ENCODE measurements at regions not wholly inside any gene's neighbourhood (a gene's known extent, or its start where the extent isn't known, plus 50 kb on each side); places are given as distances from the start of the nearest gene placed in this dataset.
"Not testable (repeated sequence)": the region's sequence is repeated elsewhere in the genome, so short reads cannot be mapped to it uniquely, and the experiment has no call there.

DNA sequence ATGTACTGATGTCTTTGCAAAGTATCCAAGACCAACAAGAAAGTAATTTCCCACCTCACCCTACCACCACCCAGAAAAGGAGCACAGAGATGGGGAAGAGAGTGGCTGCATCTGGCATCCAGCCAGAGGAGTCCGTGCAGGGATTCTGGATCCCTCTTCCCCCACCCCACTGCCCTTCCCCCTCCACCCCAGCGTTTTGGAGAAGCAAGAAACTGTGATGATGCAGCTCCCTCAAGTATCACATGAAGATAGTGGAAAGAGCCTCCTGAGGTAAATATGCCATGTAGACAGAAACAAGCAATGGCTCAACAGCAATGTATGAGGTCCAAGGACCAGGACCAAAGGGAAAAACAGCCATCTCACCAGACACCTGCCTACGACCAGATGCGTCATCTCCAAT is 153.8 kb downstream of the DEPDC1B start:
- DNase-seq = no peak

DNA sequence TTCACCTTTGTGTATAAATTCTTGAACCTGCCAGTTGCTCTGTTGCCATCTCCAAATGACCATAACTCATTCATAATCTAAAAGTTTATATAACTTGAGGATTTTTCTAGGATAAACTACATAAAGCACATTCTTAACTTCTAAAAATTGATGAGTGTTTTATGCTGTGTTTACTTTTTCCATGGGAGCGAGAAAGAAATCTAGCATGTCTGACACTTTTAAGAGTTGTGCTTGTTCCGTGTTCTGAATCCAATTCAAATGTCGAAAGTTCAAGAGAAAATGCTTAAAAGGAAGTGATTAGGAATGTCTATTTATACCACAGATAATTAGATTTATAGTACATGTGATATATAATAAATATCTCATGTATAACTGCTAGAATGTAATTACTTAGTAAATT is 154.4 kb downstream of the DEPDC1B start:
- no peak for DNase-seq

DNA sequence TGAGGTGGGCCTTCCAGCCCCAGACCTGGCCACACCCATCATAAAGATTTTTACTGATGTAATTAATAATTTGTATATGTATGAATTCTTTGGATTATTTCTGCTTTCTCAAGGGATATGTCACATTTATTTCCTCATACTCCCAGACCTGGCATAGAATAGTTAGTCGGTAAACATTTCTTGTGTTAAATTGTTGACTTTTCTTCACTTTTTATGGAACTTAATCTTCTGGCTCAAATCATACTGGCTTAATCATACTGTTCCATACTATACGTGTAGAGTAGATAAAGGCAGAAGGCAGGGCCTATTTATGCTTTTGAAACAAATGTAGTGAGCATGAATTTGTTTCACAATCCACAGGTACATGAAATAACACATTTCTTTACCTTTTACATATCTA is 155.8 kb downstream of the DEPDC1B start:
- no peak for DNase-seq

DNA sequence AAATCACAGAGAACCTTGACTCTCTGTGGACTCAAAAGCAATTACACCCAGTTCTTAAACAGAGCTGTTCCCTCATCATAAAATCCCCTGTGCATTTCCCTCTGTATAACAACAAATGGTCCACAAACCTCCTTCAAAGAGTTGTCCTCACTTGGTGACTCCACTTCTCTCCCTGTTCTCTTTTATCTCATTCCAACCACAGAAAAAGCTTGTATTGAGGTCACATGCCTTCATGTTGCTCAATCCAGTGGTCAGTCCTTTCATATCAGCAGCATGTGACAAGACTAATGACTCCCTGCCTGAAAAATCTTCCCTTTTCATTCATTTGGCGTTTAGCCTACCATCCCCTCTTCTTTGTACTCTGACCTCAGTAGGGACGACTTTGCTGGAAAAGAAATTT is 158.0 kb downstream of the DEPDC1B start:
- no peak for DNase-seq

GRCh38 chr5:60540856-60541805 is 158.8 kb downstream of the DEPDC1B start:
- no peak for DNase-seq

DNA sequence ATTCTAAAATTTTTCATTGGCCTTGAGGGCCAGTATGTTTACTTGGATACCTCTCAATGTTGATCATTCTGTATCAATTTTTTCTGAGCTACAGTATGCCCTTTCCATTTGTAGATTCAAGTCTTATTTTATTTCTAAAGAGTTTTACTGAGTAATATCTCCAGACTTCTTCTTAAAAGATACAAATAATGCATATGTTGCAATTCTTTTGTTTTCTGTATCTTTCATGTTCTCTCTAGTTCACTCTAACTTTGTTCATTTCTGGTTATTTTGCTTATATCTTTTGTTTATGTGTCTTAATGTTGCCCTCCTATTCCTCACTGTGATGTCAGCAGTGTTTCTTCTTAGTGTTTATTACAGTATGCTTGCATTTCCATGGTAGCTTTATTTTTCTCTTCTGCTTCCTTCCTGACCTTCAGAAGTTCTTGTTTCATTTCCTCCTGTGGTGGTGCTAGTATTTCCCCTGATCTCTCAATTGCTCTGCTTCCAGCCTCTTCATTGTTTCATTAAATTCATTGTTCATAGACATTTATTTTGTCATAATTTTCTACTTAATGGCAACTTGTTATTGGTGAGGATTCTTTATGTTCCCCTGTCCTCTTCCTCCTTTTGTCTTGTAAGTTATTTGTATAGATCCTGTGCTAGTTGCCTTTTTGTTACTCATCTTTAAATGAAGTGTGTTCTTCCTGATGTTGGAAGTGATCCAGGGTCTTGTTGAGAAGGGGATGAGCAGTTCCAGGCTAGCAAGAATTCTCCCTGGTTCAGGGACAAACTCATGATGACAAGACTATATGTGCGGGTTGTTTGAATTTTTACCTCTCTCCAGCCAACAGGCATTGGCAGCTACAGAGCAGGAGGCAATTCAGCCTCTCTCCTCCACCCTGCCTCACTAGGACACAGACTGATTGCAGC is 160.8 kb downstream of the DEPDC1B start:
- DNase-seq = no peak

DNA sequence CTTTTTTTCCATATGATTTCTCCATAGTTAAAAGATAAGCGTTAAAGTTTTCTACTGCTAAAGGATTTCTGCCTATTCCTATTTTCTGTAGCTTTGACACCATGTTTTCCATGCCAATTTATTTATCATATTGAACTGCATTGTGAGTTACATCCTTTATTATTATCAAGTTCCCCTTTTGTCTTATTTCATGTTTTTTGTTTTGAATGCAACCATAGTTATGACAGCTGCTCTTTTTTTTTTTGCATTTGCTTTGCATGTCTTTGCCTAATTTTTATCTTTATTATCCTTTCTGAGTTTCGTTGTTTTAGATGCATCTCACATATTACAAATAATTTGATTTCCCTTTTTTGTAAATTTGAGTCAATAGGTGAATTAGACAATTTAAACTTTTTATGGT is 161.5 kb downstream of the DEPDC1B start:
- DNase-seq = no peak

DNA sequence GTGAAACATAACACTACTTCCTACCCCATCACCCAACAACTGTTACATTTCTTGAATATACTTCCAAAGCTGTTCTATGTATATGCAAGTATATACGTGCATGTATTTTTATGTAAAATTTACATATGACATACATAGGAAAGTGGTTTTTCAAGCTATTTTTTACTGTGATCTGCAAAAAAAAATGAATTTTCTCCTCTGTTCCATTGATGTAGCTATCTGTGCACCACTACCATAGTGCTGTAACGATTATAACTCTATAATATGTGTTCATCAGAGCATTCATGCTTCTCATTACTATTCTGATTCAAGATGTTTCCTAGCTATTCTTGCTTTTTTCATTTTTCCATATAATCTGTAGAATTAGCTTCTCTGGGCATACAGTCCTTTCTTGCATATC is 164.0 kb downstream of the DEPDC1B start:
- DNase-seq = no peak

- DNase-seq = no peak
Observed at GRCh38 chr5:60535198-60535597, 164.8 kb downstream of the DEPDC1B start.

- no peak for DNase-seq
Observed at GRCh38 chr5:60533789-60534188, 166.2 kb downstream of the DEPDC1B start.

DNA sequence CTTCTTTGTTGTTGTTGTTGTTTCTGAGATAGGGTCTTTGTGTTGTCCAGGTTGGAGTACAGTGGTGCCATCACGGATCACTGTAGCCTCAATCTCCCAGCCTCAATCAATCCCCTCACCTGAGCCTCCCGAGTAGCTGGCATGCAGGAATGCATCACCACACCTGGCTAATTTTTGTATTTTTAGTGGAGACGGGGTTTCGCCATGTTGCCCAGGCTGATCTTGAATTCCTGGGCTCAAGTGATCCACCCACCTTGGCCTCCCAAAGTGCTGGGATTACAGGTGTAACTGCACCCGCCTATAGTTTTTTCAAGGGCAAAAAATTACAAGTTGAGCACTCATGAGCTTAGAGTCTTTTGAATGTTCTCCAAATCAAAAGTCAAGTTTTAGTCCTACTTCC is 167.2 kb downstream of the DEPDC1B start:
- not testable (repeated sequence) for DNase-seq

- not testable (repeated sequence) for DNase-seq
Observed at GRCh38 chr5:60530144-60530848, 169.7 kb downstream of the DEPDC1B start.

GRCh38 chr5:60529001-60529400 is 171.0 kb downstream of the DEPDC1B start:
- DNase-seq = no peak

DNA sequence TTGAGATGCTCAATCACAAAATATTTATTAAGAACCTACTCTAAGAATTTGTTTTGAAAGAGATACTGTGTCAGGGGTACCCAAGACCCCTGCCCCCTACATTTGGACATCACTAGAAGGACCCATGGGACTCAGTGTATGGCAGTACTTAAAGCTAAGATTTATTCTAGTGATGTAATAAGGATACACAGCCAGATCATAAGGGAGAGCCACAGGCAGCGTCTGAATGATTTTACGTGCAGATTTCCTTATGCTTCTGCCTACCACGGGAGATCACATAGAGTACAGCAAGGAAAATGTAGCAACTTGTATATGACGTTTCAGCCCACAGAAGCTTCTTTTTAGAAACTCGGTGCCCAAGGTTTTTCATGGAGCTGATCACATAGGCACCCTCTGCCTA is 172.9 kb downstream of the DEPDC1B start:
- no peak for DNase-seq

- no peak for DNase-seq
Observed at GRCh38 chr5:60526336-60526875, 173.6 kb downstream of the DEPDC1B start.

DNA sequence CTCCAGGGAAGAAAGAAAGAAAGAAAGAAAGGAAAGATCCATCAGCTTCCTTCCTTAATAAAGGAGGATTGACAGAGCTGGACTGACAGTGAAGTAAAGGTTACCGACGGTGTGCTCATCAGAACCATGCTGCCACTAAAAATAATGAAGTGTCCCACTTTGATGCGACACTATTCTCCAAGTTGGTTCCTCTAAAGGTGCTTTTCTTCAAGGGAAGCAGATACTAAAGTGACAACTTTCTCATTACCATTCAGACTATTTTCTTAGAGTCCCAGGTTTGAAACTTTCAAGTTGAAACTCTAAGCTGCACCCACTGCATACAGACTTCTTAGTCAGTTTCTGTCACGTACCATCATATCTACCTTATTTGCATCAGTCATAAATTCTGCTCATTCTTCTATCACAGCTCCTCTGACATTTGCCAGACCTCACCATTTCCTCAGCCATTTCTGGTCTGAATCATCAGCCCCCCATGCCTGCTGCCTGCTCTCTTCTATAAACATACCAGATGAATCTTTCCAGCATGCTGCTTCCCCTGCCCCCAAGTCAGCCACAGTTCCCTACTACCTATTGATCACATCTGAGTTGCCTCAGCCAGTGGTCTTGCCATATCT is 177.6 kb downstream of the DEPDC1B start:
- DNase-seq = no peak

GRCh38 chr5:60521376-60522291 is 178.3 kb downstream of the DEPDC1B start:
- no peak for DNase-seq

DNA sequence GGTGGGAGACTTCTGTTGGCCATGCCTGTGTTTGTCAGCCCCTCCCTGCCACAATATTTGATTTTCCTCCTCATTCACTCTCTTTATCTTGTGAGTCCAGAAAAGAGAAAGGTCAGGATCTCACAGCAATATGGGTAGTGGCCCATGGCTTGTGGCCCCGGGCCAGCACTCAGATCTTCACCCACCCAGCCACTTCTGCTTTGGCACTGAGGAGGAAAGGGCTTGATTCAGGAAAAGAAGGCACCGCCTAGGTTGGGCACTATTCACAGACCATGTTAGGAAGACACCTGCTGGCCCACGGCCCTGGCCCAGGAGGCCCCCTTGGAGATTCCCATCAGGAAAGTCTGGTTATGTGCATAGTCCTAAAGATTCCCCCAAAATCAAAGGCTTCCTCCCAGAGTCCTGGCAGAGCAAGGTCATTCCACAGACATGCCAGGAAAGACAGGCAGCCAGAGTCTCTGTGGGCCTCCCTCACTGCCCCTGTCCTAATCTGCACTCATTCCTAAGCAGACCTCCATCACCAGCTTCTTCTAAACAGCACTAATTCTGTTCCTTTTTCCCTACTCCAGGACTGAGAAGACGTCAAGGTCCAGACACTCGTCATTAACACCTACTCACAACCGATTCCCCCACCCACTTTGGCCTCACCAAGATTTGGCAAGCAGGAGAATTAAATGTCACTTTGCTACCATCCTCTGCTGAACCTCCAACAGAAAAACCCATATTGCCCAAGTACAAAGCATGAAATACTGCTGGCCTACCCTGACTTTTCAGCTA is 179.3 kb downstream of the DEPDC1B start:
- no peak for DNase-seq

GRCh38 chr5:60519372-60519771 is 180.6 kb downstream of the DEPDC1B start:
- no peak for DNase-seq

GRCh38 chr5:60517850-60518249 is 182.1 kb downstream of the DEPDC1B start:
- DNase-seq = no peak

Data from occipital lobe (tissue), 1 donor.